GM12874 (cell line): ENCODE measurements at regions not wholly inside any gene's neighbourhood (a gene's known extent, or its start where the extent isn't known, plus 50 kb on each side); places are given as distances from the start of the nearest gene placed in this dataset.

ENCODE experiments used
- CTCF ChIP-seq: IDR thresholded peaks from 2 replicates; pipeline ENCODE4 v1.5.1; 2011; ENCODE audit warnings: low read depth, mild to moderate bottlenecking, control low read depth, low read length, moderate library complexity; ENCODE audit not compliant: insufficient read depth

- no peak for TF ChIP-seq CTCF
Measured at GRCh38 chr1:112219267-112219666, 176.7 kb upstream of the CTTNBP2NL start.

GRCh38 chr1:112230232-112230631, 165.8 kb upstream of the CTTNBP2NL start:
- no peak for TF ChIP-seq CTCF

- no peak for TF ChIP-seq CTCF
Measured at GRCh38 chr1:112231331-112231730, 164.7 kb upstream of the CTTNBP2NL start.

- TF ChIP-seq CTCF: no peak
Measured at GRCh38 chr1:112232848-112233247, 163.2 kb upstream of the CTTNBP2NL start.

- no peak for TF ChIP-seq CTCF
Measured at GRCh38 chr1:112234710-112235109, 161.3 kb upstream of the CTTNBP2NL start.

- no peak for TF ChIP-seq CTCF
Measured at GRCh38 chr1:112237983-112238545, 157.9 kb upstream of the CTTNBP2NL start.

GRCh38 chr1:112239683-112240330, 156.2 kb upstream of the CTTNBP2NL start:
- TF ChIP-seq CTCF: no peak

- no peak for TF ChIP-seq CTCF
Measured at GRCh38 chr1:112242470-112242869, 153.5 kb upstream of the CTTNBP2NL start.
